ENCODE measurements at regions not wholly inside any gene's neighbourhood (a gene's known extent, or its start where the extent isn't known, plus 50 kb on each side); places are given as distances from the start of the nearest gene placed in this dataset.

GRCh38 chr12:111158992-111159391 lies 209.9 kb downstream of the PHETA1 start:
- H3K4me1 ChIP-seq (ENCODE audit: insufficient read depth, low read length), result peaks cover 13% of the 10 kb centered on the region
- no peak overlapping the region for H3K27ac ChIP-seq (ENCODE audit: low read depth, low read length)
- WGBS, result 98% methylated on average over 8 of the region's 8 CpGs
- no peaks in the 10 kb centered on the region for H3K36me3 ChIP-seq (ENCODE audit: insufficient read depth, low read length)
- H3K9me3 ChIP-seq (ENCODE audit: insufficient read depth, low read depth, low read length), result no peaks in the 10 kb centered on the region
- no peak overlapping the region for H3K9ac ChIP-seq (ENCODE audit: low read depth, low read length)
- no peaks in the 10 kb centered on the region for H3K27me3 ChIP-seq (ENCODE audit: insufficient read depth, low read length)
- H3K4me3 ChIP-seq (ENCODE audit: low read length), result no peak overlapping the region

GRCh38 chr12:111157486-111157885 lies 211.4 kb downstream of the PHETA1 start:
- no peak overlapping the region for H3K4me3 ChIP-seq (ENCODE audit: low read length)
- peaks cover 19% of the 10 kb centered on the region for H3K4me1 ChIP-seq (ENCODE audit: insufficient read depth, low read length)
- no peaks in the 10 kb centered on the region for H3K36me3 ChIP-seq (ENCODE audit: insufficient read depth, low read length)
- no peak overlapping the region for H3K27ac ChIP-seq (ENCODE audit: low read depth, low read length)
- H3K9ac ChIP-seq (ENCODE audit: low read depth, low read length), result no peak overlapping the region
- H3K9me3 ChIP-seq (ENCODE audit: insufficient read depth, low read depth, low read length), result no peaks in the 10 kb centered on the region
- no peaks in the 10 kb centered on the region for H3K27me3 ChIP-seq (ENCODE audit: insufficient read depth, low read length)
- WGBS, result 94% methylated on average over 2 of the region's 2 CpGs

DNA sequence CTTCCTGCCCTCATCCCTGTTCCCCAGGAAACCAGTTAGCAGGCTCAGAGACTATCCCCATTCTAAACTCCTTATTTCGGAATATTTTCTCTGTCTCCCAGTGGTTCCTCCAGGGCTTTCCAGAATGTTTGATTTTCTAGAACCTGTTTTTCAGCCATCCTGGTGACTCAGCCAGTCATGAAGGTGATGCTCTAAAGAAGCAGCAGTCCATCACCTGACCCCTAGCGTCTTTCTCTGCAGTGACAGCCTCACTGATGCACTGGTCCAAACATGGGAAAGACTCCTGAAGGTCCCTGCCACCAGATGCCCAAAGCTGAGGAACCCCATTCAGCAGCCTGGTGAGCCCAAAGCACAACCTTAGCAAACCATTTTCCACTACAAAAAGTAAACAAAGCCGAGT lies 212.6 kb downstream of the PHETA1 start:
- no peak overlapping the region for H3K4me3 ChIP-seq (ENCODE audit: low read length)
- H3K4me1 ChIP-seq (ENCODE audit: insufficient read depth, low read length), result peaks cover 19% of the 10 kb centered on the region
- no peaks in the 10 kb centered on the region for H3K9me3 ChIP-seq (ENCODE audit: insufficient read depth, low read depth, low read length)
- H3K27me3 ChIP-seq (ENCODE audit: insufficient read depth, low read length), result no peaks in the 10 kb centered on the region
- H3K36me3 ChIP-seq (ENCODE audit: insufficient read depth, low read length), result no peaks in the 10 kb centered on the region
- H3K9ac ChIP-seq (ENCODE audit: low read depth, low read length), result no peak overlapping the region
- H3K27ac ChIP-seq (ENCODE audit: low read depth, low read length), result no peak overlapping the region
- WGBS, result 91% methylated on average over 3 of the region's 3 CpGs

GRCh38 chr12:111155521-111155920 lies 213.4 kb downstream of the PHETA1 start:
- H3K27me3 ChIP-seq (ENCODE audit: insufficient read depth, low read length), result no peaks in the 10 kb centered on the region
- no peak overlapping the region for H3K4me3 ChIP-seq (ENCODE audit: low read length)
- 94% methylated on average over 7 of the region's 8 CpGs for WGBS
- no peaks in the 10 kb centered on the region for H3K9me3 ChIP-seq (ENCODE audit: insufficient read depth, low read depth, low read length)
- no peak overlapping the region for H3K9ac ChIP-seq (ENCODE audit: low read depth, low read length)
- peaks cover 19% of the 10 kb centered on the region for H3K4me1 ChIP-seq (ENCODE audit: insufficient read depth, low read length)
- no peak overlapping the region for H3K27ac ChIP-seq (ENCODE audit: low read depth, low read length)
- H3K36me3 ChIP-seq (ENCODE audit: insufficient read depth, low read length), result no peaks in the 10 kb centered on the region

- H3K9ac ChIP-seq (ENCODE audit: low read depth, low read length), result no peak overlapping the region
- H3K36me3 ChIP-seq (ENCODE audit: insufficient read depth, low read length), result no peaks in the 10 kb centered on the region
- 94% methylated on average over 3 of the region's 3 CpGs for WGBS
- H3K4me3 ChIP-seq (ENCODE audit: low read length), result no peak overlapping the region
- H3K27ac ChIP-seq (ENCODE audit: low read depth, low read length), result no peak overlapping the region
- H3K27me3 ChIP-seq (ENCODE audit: insufficient read depth, low read length), result no peaks in the 10 kb centered on the region
- no peaks in the 10 kb centered on the region for H3K9me3 ChIP-seq (ENCODE audit: insufficient read depth, low read depth, low read length)
- H3K4me1 ChIP-seq (ENCODE audit: insufficient read depth, low read length), result peaks cover 19% of the 10 kb centered on the region
Measured at GRCh38 chr12:111155020-111155419, 213.9 kb downstream of the PHETA1 start.

DNA sequence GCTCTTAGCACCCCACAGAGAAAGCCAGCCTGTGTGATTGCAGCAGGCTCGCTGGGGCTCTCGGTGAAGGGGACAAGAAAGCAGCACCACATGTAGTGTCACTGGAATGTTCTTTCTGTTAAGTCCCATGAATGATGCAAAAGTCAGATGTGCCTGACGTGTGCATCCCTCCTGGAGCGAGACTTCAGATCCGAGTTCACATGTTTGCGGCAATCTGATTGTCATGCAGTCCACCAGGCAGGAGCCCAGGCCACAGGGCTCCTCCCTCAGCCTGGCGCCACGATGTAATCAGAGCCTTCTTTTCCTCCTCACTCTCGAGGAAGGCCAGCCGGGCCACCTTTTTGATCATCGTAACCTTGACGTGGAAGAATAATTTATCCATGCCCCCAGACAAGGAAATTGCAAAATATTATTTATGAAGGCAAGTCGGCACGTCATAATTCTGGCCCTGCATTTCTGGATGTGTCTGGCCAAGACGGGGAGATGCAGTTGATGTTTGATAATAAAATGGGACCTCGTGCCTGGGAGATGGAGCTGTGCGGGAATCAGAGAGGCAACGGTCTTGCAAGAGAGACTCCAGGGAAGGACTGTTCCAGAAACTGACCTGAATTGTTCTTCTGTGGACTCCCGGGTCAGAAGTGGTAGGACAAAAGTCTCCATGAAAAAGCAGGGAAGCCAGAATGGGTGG lies 214.6 kb downstream of the PHETA1 start:
- Histone ChIP-seq H3K36me3 (ENCODE audit: insufficient read depth, low read length) (no peaks in the 10 kb centered on the region), H3K4me3 (ENCODE audit: low read length) (no peak overlapping the region), H3K9me3 (ENCODE audit: insufficient read depth, low read depth, low read length) (no peaks in the 10 kb centered on the region), H3K27me3 (ENCODE audit: insufficient read depth, low read length) (no peaks in the 10 kb centered on the region), H3K9ac (ENCODE audit: low read depth, low read length) (no peak overlapping the region), H3K4me1 (ENCODE audit: insufficient read depth, low read length) (peaks cover 17% of the 10 kb centered on the region), H3K27ac (ENCODE audit: low read depth, low read length) (no peak overlapping the region)
- 61% methylated on average over 19 of the region's 19 CpGs for WGBS

DNA sequence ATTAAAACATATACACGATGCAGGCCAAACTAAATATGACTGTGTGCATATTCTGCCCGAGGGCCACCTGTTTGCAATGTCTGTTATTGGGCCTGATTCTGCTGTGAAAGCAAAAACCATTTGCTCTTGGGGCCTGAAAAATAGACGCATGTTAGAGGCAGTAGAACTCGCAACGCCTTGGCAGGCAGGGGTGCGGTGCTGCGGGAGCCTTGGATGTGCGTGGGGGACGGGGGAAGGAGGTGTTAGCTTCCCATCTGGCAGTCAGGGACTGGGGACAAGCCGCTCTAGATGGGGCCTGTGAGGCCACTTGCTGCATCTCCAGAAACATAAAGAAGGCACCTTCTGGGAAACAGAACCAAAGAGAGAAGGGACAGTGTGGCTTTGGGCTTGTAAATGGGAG lies 216.3 kb downstream of the PHETA1 start:
- Histone ChIP-seq H3K27ac (ENCODE audit: low read depth, low read length) (no peak overlapping the region), H3K4me1 (ENCODE audit: insufficient read depth, low read length) (peaks cover 11% of the 10 kb centered on the region), H3K9ac (ENCODE audit: low read depth, low read length) (no peak overlapping the region), H3K27me3 (ENCODE audit: insufficient read depth, low read length) (no peaks in the 10 kb centered on the region), H3K4me3 (ENCODE audit: low read length) (no peak overlapping the region), H3K36me3 (ENCODE audit: insufficient read depth, low read length) (no peaks in the 10 kb centered on the region), H3K9me3 (ENCODE audit: insufficient read depth, low read depth, low read length) (no peaks in the 10 kb centered on the region)
- WGBS, result 91% methylated on average over 10 of the region's 10 CpGs

- 91% methylated on average over 20 of the region's 20 CpGs for WGBS
- Histone ChIP-seq H3K4me3 (ENCODE audit: low read length) (no peak overlapping the region), H3K36me3 (ENCODE audit: insufficient read depth, low read length) (no peaks in the 10 kb centered on the region), H3K9me3 (ENCODE audit: insufficient read depth, low read depth, low read length) (no peaks in the 10 kb centered on the region), H3K9ac (ENCODE audit: low read depth, low read length) (no peak overlapping the region), H3K4me1 (ENCODE audit: insufficient read depth, low read length) (peaks cover 11% of the 10 kb centered on the region), H3K27me3 (ENCODE audit: insufficient read depth, low read length) (no peaks in the 10 kb centered on the region), H3K27ac (ENCODE audit: low read depth, low read length) (no peak overlapping the region)
Measured at GRCh38 chr12:111150921-111151840, 217.7 kb downstream of the PHETA1 start.

DNA sequence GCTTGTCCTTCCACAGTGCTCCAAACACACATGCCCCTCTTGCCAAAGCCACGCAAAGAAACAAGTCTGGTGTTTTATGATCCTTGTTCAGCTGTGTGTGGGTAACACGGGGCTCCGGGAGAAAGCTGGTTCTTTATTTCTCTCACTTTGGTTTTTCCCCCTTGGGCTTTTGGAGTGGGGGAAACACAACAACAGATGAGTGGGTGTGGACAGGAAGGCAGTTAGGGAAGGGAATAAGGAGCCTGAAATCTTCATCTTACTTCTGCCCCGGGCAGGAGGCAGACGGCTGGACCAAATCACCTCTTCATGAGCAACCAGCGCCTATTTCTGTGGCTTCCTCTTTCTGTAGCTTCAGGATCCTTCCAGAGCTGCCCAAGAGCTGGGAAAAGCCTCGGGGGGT lies 218.5 kb downstream of the PHETA1 start:
- Histone ChIP-seq H3K4me1 (ENCODE audit: insufficient read depth, low read length) (peaks cover 11% of the 10 kb centered on the region), H3K4me3 (ENCODE audit: low read length) (no peak overlapping the region), H3K9ac (ENCODE audit: low read depth, low read length) (no peak overlapping the region), H3K36me3 (ENCODE audit: insufficient read depth, low read length) (no peaks in the 10 kb centered on the region), H3K27me3 (ENCODE audit: insufficient read depth, low read length) (no peaks in the 10 kb centered on the region), H3K27ac (ENCODE audit: low read depth, low read length) (no peak overlapping the region), H3K9me3 (ENCODE audit: insufficient read depth, low read depth, low read length) (no peaks in the 10 kb centered on the region)
- 87% methylated on average over 7 of the region's 7 CpGs for WGBS

- Histone ChIP-seq H3K4me3 (ENCODE audit: low read length) (no peak overlapping the region), H3K36me3 (ENCODE audit: insufficient read depth, low read length) (no peaks in the 10 kb centered on the region), H3K27ac (ENCODE audit: low read depth, low read length) (no peak overlapping the region), H3K4me1 (ENCODE audit: insufficient read depth, low read length) (peaks cover 9% of the 10 kb centered on the region), H3K9ac (ENCODE audit: low read depth, low read length) (no peak overlapping the region), H3K9me3 (ENCODE audit: insufficient read depth, low read depth, low read length) (no peaks in the 10 kb centered on the region), H3K27me3 (ENCODE audit: insufficient read depth, low read length) (no peaks in the 10 kb centered on the region)
- WGBS, result 86% methylated on average over 4 of the region's 4 CpGs
Measured at GRCh38 chr12:111149299-111149698, 219.6 kb downstream of the PHETA1 start.

DNA sequence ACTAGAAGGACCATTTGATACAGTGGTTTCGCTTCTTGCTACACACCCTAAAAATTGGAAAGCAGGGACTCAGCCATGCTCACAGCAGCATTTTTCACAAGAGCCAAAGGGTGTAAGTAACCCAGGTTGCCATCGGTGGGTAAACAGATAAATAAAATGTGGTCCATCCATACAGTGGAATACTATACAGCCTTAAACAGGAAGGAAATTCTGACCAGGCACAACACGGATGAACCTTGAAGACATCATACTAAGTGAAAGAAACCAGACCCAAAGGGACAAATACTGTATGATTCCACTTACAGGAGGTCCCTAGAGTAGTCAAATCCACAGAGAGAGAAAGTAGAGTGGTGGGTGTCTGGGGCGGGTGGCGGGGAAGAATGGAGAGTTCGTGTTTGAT lies 220.9 kb downstream of the PHETA1 start:
- Histone ChIP-seq H3K27me3 (ENCODE audit: insufficient read depth, low read length) (no peaks in the 10 kb centered on the region), H3K36me3 (ENCODE audit: insufficient read depth, low read length) (no peaks in the 10 kb centered on the region), H3K9ac (ENCODE audit: low read depth, low read length) (no peak overlapping the region), H3K4me3 (ENCODE audit: low read length) (no peak overlapping the region), H3K9me3 (ENCODE audit: insufficient read depth, low read depth, low read length) (no peaks in the 10 kb centered on the region), H3K27ac (ENCODE audit: low read depth, low read length) (no peak overlapping the region), H3K4me1 (ENCODE audit: insufficient read depth, low read length) (0 out of 2 replicates have a peak, but pooled peaks cover 3% of the 10 kb centered on the region)
- 98% methylated on average over 6 of the region's 6 CpGs for WGBS
